Nephron (organoid): ENCODE measurements at regions not wholly inside any gene's neighbourhood (a gene's known extent, or its start where the extent isn't known, plus 50 kb on each side); places are given as distances from the start of the nearest gene placed in this dataset.

Experiments
- H3K27ac Mint-ChIP-seq, 3 experiments: 2 replicates each; pipeline ENCODE4 v1.8.0; 2020; ENCODE audit warnings: mixed read lengths in 3 of 3, mild to moderate bottlenecking in 2 of 3, moderate library complexity in 1 of 3
- H3K27me3 Mint-ChIP-seq: 2 replicates; pipeline ENCODE4 v1.8.0; 2021; ENCODE audit warnings: low read depth, mild to moderate bottlenecking, moderate library complexity, mixed read lengths
- H3K36me3 Mint-ChIP-seq: 2 replicates; pipeline ENCODE4 v1.8.0; 2020; ENCODE audit warnings: low read depth, mixed read lengths
- H3K4me1 Mint-ChIP-seq: 2 replicates; pipeline ENCODE4 v1.8.0; 2020; ENCODE audit warnings: mixed read lengths
- H3K4me3 Mint-ChIP-seq, 3 experiments: 2 replicates each; pipeline ENCODE4 v1.8.0; 2020; ENCODE audit warnings: mild to moderate bottlenecking in 3 of 3, mixed read lengths in 3 of 3, moderate library complexity in 2 of 3
- H3K9me3 Mint-ChIP-seq: 2 replicates; pipeline ENCODE4 v1.8.0; 2020; ENCODE audit warnings: mixed read lengths
- TF ChIP-seq, protein P1 (sequence below), 3 experiments: fragments of 200-600 bp; sonication (generic); IDR thresholded peaks; one replicate each; pipeline ENCODE4 v1.5.0; 2021; ENCODE audit warnings: antibody characterized with exemption in 3 of 3; ENCODE audit not compliant: unreplicated experiment in 3 of 3

DNA sequence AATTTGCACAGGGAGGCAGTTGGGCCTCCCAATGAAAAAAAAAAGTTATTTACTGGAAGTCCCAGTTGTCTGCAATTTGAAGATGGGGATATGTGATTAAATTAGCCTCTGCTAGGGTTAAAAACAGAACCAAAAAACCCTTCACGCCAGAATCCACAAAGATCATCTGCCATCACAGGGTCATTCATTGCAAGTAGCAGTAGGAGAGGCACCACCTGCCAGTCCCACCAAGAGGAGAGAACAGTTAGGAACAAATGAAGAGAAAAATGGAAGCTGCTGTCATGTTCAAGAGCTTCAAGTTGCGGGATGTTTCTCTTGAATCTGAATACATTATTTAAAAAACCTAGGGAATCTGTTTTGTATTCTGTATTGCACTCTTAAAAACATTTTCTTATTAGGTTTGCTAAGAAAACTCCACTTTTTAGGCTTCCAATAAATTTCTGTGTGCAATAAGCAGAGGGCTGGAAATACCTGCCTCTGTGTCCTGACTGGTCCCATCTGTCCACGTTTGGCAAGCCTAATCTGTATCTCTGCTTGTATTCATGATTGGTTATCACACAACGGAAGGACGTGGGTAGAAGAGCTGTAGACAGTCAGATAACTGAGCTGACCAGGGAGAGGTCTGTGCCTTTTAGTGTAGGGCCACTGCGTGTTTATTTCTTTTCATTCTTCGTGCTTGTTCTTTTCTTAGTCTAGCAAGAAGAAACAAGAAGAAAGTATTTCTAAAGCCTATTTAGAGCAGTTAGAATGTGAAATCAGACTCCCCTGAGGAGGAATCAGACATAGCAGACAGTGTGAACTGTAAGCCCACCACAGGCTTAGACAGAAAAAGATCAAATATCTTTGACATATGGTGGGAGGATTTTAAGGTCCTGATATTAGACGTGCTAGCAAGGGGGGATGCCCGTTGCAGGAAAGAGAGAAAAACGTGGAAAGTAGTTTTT is 630.6 kb upstream of the SEMA6A start:
- TF ChIP-seq, protein P1, sequence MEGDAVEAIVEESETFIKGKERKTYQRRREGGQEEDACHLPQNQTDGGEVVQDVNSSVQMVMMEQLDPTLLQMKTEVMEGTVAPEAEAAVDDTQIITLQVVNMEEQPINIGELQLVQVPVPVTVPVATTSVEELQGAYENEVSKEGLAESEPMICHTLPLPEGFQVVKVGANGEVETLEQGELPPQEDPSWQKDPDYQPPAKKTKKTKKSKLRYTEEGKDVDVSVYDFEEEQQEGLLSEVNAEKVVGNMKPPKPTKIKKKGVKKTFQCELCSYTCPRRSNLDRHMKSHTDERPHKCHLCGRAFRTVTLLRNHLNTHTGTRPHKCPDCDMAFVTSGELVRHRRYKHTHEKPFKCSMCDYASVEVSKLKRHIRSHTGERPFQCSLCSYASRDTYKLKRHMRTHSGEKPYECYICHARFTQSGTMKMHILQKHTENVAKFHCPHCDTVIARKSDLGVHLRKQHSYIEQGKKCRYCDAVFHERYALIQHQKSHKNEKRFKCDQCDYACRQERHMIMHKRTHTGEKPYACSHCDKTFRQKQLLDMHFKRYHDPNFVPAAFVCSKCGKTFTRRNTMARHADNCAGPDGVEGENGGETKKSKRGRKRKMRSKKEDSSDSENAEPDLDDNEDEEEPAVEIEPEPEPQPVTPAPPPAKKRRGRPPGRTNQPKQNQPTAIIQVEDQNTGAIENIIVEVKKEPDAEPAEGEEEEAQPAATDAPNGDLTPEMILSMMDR (IDR thresholded peaks at IDR 0.05; ENCODE audit: unreplicated experiment in 3 of 3), result no peak
- Mint-ChIP-seq H3K4me3 (peak overlapping the region in 2 of 3 experiments; percentile 11 to 61), H3K9me3 (no peaks in the 10 kb centered on the region), H3K27ac (peak overlapping the region; percentile 53 to 86 (median 77)), H3K36me3 (no peaks in the 10 kb centered on the region), H3K27me3 (no peaks in the 10 kb centered on the region), H3K4me1 (peaks cover 54% of the 10 kb centered on the region)

DNA sequence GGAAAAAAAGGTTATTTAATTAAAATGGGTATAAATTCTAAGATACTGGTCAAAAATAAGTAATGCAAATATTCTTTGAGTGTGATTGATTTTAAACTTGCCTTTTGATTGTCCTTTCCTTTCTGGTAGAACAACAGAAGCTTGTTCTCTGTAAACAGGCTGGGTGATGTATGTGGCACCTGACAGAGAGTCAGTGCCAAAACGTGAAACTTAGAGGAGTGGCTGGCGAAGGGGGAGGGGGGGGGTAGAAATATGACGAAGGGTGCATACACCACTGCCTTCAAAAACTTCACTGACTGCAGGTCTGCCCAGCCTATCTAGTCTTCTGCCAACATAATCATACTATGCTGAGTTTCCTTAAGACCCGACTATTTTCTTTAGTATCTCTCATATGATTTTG is 629.8 kb upstream of the SEMA6A start:
- Mint-ChIP-seq H3K9me3 (no peaks in the 10 kb centered on the region), H3K27me3 (no peaks in the 10 kb centered on the region)
- TF ChIP-seq, protein P1 (IDR thresholded peaks at IDR 0.05; ENCODE audit: unreplicated experiment in 3 of 3), result no peak

DNA sequence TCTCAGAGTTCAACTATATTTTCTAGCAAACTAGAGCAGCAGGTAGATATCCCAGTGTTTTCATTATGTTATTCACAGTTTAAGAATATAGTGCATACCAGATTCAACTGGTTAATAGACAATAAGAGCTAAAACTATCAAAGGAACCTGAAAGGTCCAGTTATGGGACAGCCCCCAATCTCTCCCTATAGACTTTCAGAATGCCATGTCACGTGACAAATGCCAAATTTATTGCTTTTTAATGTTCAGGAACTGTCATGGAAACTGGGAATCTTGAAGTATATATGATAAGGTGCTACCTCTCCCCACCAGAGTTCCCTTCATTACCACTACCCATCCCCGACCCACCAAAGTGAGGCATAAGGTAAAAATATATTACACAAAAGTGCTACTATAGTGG is 629.0 kb upstream of the SEMA6A start:
- Mint-ChIP-seq H3K4me3 (no peak overlapping the region), H3K27ac (peak overlapping the region in 2 of 3 experiments; percentile 76 to 77), H3K27me3 (no peaks in the 10 kb centered on the region), H3K36me3 (no peaks in the 10 kb centered on the region), H3K9me3 (no peaks in the 10 kb centered on the region), H3K4me1 (peaks cover 55% of the 10 kb centered on the region)
- TF ChIP-seq, protein P1 (IDR thresholded peaks at IDR 0.05; ENCODE audit: unreplicated experiment in 3 of 3), result no peak

More for the DNA sequence above, 629.8 kb upstream of the SEMA6A start:
- H3K4me1 Mint-ChIP-seq, result peaks cover 55% of the 10 kb centered on the region
- H3K36me3 Mint-ChIP-seq, result no peaks in the 10 kb centered on the region
- H3K27ac Mint-ChIP-seq, result peak overlapping the region; percentile 53 to 86 (median 77)
- peak overlapping the region in 1 of 3 experiments; percentile 41 for H3K4me3 Mint-ChIP-seq

DNA sequence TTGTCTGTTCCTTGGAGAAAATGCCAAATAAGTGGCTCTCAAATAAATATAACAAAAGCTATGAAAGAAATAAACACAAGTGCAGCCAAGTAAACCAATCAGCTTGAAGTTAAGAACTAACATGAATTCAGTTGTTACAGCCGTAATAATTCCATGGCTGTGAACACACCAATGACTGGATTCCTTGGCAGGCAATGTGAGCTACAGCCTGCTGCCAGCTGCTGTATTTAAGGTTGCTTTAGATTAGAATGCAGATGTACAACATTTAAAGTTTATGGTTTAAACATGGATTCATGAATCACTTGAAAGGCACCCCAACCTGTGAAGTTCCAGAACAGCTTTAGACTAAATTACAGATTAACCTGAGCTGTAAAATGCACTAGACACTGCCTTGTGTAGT is 626.4 kb upstream of the SEMA6A start:
- Mint-ChIP-seq H3K27me3 (no peaks in the 10 kb centered on the region), H3K36me3 (no peaks in the 10 kb centered on the region), H3K4me3 (peak overlapping the region in 2 of 3 experiments; percentile 1 to 17), H3K9me3 (peaks cover 9% of the 10 kb centered on the region), H3K27ac (peak overlapping the region; percentile 85 to 93 (median 86)), H3K4me1 (peaks cover 48% of the 10 kb centered on the region)
- TF ChIP-seq, protein P1 (IDR thresholded peaks at IDR 0.05; ENCODE audit: unreplicated experiment in 3 of 3), result no peak

DNA sequence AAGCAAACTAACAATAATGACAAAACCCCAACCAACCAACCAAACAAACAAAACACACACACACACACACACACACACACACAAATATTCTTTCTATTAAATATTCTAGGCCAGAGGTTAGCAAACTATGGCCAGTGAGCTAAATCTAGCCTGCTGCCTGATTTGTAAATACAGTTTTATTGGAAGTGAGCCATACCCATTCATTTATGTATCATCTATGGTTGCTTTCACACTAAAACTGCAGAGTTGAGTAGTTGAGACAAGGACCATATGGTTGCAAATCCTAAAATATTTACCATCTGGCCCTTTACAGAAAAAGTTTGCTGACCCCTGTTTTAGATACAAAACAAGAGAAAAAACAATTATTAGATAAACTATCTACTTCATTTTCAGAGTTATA is 620.5 kb upstream of the SEMA6A start:
- no peaks in the 10 kb centered on the region for H3K27me3 Mint-ChIP-seq
- H3K9me3 Mint-ChIP-seq, result peaks cover 9% of the 10 kb centered on the region
- TF ChIP-seq, protein P1 (IDR thresholded peaks at IDR 0.05; ENCODE audit: unreplicated experiment in 3 of 3), result no peak
- peaks cover 8% of the 10 kb centered on the region for H3K4me1 Mint-ChIP-seq
- no peaks in the 10 kb centered on the region for H3K36me3 Mint-ChIP-seq
- peak overlapping the region in 1 of 3 experiments; percentile 44 for H3K27ac Mint-ChIP-seq
- H3K4me3 Mint-ChIP-seq, result no peak overlapping the region
